HL-60 (cell line): ENCODE measurements at regions not wholly inside any gene's neighbourhood (a gene's known extent, or its start where the extent isn't known, plus 50 kb on each side); places are given as distances from the start of the nearest gene placed in this dataset.
"Not testable (repeated sequence)": the region's sequence is repeated elsewhere in the genome, so short reads cannot be mapped to it uniquely, and the experiment has no call there.

Source experiments
- CTCF ChIP-seq: IDR thresholded peaks from one replicate; pipeline ENCODE4 v1.5.1; 2011; ENCODE audit warnings: low read length, control low read depth, inconsistent platforms; ENCODE audit not compliant: insufficient read depth
- POLR2AphosphoS5 ChIP-seq: IDR thresholded peaks from 2 replicates; pipeline ENCODE4 v1.6.1; 2012; ENCODE audit warnings: low read depth

DNA sequence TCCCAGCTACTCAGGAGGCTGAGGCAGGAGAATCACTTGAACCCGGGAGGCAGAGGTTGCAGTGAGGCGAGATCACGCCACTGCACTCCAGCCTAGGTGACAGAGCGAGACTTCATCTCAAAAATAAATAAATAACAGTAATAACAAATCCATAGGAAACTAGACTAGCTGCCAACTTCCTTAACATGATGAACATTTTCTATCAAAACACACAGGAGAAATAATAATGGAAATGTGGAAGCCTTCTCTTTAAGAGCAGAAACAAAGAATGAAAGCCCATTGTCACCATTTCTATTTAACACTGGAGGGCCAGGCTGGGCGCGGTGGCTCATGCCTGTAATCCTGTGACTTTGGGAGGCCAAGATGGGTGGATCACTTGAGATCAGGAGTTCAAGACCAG lies 56.7 kb upstream of the SMURF2 start:
- not testable (repeated sequence) for TF ChIP-seq CTCF, POLR2AphosphoS5
